C4-2B (cell line): ENCODE measurements at regions not wholly inside any gene's neighbourhood (a gene's known extent, or its start where the extent isn't known, plus 50 kb on each side); places are given as distances from the start of the nearest gene placed in this dataset.
"Not testable (repeated sequence)": the region's sequence is repeated elsewhere in the genome, so short reads cannot be mapped to it uniquely, and the experiment has no call there.

ENCODE experiments used
- CTCF ChIP-seq: fragments of 450-650 bp; conservative IDR thresholded peaks from 2 replicates; pipeline ENCODE4 v1.5.1; 2017; ENCODE audit warnings: mild to moderate bottlenecking
- ZFX ChIP-seq: fragments of 450-650 bp; IDR thresholded peaks from 2 replicates; pipeline ENCODE4 v1.6.1; 2017

GRCh38 chr7:125061083-125061745 lies 131.6 kb upstream of the POT1 start:
- not testable (repeated sequence) for TF ChIP-seq CTCF, ZFX
